ENCODE measurements at regions not wholly inside any gene's neighbourhood (a gene's known extent, or its start where the extent isn't known, plus 50 kb on each side); places are given as distances from the start of the nearest gene placed in this dataset.
"Not testable (repeated sequence)": the region's sequence is repeated elsewhere in the genome, so short reads cannot be mapped to it uniquely, and the experiment has no call there.

DNA sequence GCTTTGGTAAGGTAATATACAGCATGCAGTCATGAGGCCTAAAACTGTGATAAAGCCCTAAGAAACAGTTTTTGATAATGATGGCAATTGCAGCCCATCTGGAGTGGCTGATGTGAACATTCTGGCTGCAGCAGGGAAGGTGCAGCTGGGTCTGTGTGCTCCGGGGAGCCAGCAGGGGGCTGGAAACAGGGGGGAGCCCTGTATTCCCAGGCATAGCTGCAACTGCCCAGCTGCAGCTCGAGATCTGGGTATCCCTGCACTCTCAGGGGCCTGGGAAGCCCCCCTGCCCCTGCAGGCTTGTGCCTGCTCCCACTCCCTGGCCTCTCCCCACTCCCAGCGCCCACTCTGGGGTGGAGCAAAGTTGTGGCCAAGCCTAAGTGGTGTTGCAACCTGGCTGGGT is 95.6 kb downstream of the RRAGB start:
- DNase-seq: no peak

DNA sequence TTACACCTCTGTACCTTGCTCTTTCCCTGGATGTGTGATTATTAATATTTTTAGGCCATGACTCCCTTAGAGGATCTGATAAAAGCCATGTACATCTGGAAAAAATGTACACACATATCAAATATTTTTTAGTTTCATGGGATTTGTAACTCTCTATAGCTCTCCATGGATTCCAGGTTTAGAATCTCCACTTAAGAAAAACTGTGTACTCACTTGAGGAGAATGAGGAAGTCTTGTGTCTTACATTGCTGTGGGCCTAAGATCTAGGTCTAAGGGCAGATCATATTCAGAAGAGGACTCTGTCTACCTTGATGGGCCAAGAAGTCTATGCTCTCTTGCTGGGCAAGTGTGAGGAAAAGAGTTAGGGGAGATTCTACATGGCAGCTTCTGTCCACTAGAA is 98.0 kb downstream of the RRAGB start:
- DNase-seq: no peak

DNA sequence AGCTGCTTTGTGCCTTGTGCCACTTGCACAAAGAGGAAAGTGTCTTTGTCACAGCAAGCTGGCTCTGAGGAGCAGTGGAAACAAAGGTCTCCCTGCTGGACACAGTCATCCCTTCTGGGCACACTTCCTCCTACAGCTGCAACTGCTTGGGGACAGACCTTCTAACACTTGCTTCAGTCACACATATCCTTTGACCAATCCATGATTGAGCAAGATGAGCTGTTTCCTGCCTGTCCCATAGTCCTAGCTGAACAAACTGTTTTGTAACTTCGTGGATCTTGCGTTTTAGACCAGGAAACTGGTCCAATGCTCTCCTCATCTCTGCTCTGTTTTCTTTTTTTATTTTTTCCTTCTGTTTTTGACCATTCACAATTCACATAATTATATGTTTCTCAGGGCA is 98.5 kb downstream of the RRAGB start:
- DNase-seq: no peak

DNA sequence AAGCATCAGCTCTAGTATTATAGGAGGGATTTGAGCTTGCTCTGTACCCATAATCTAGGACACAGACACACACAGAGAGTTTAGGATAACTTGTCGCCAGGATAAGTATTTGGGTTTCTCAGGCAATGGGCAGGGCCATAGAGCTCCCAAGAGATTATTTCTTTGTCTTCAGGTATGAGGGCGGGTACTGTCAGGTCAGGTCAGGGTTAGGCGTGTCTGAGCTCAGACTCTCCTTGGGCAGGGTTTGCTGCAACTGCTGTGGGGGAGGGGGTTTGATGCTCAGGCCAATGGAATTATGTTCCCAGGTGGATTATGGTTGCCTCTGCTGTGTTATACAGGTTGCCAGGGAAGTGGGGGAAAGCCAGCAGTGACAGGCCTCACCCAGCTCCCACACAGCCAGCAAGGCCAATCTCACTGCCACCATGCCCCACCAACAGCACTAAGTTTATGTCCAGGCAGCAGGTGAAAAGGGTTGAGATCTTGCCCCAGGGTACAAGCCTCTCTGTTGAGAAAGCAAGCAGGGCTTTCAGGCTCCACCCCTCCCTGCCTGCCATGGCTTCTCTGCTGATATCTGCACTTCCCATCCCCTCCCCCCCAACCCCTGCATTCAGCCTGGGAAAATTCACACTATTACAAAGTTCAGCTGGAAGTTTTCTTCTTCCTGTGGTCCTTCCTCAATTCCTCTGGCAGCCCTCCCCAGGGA is 101.3 kb downstream of the RRAGB start:
- DNase-seq: no peak

DNA sequence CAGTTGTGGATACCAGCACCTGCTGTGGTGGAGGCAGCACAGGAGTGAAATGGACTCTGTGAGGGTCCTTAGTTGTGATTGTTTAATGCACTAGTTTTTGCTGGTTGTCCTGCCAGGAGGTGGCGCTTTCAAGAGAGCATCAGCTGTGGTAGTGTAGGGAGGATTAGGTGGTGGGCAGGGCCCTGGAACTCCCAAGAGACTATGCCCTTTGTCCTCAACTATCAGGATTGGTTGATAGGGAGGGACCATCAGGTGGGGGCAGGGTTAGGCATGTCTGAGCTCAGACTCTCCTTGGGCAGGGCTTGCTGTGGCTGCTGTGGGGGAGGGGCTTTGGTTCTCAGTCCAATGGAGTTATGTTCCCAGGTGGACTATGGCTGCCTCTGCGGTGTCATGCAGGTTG is 121.9 kb downstream of the RRAGB start:
- no peak for DNase-seq

DNA sequence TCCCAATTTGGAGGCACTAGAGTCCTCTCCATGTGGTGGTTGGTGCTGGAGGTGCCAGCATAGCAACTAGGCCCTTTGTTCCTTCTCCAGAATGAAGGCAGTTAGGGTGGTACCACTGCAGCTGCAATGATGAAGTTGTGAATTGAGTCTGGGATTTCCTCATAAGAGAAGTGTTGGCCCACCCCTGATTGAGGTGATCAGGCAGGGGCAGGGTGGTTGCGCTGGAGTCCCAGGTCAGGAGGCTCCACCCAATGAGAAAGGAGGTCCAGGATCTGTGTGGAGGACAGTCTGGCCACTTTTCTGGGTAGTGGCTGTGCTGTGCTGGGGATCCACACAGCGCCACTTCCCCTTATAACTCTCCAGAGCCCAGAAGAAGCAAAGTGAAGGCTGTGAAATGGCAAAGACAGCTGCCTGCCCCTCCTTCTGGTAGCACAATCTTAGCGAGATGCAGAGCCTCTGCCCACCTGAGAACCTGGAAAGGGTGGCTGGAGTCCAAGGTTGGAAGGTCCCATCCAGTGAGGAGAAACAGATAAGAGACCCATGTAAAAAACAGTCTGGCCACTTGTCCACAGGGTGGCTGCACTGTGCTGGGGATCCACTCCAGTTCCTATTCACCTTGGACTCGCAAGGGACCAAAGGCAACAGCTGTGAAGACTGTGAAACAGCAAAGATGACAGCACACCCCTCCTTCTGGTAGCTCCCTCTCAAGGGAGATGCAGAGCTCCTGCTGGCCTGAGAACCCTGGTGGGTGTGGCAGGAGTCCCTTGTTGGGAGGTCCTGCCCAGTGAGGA is 124.6 kb downstream of the RRAGB start:
- DNase-seq: no peak

DNA sequence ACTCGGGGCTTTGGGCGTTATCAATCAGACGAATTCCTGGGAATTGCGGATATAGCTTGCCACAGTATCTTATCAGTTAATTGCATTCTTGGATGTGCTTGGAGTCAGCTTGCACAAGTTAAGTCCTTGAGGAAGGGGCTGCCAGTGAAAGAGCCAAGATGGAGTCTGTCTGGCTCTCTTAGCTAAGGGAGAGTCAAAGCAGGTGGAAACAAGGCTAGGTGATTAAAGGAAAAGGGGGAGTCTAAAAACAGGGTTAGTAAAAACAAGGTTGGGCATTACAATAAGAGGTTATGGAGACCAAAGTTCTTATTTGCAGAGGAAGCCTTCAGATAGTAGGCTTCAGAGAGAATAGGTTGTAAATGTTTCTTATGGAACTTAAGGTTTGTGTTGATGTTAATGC is 149.2 kb downstream of the RRAGB start:
- DNase-seq: not testable (repeated sequence)

DNA sequence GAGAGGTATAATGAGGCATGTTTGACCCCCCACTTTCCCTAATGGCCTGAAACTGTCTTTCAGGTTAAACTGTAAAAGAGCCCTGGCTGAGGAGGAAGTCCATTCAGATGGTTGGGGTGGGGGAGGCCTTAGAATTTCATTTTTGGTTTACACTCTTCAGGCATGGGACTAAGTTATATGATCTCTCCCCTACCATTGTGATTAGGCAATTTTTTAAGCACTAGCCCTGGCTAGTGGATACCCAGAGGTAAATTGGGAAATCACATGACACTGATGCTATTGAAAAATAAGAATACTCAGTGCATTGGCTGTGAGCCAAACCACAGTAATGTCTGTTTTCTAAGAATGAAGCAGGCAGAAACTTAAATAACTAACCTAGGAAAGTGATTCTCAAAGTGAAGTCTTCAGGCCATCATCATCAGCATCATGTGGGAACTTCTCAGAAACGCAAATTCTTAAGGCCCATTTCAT is 149.7 kb downstream of the RRAGB start:
- DNase-seq: no peak

DNA sequence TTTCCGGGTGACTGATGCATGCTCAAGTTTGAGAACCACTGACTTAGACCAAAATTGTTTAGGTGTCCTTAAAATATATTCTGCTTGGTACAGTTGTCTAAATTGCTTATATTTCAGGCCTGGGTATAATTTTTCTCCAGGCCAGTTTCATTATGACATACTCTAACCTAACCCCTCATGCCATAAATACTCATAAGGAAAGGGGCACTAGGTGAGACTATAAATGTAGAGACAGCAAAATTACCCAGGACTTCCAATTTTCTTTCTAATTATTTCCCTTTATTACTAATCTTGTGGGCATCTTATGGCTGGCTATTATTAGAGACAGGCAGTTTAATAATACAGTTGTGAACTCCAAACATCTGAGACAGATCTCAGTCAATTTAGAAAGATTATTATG is 150.2 kb downstream of the RRAGB start:
- no peak for DNase-seq

DNA sequence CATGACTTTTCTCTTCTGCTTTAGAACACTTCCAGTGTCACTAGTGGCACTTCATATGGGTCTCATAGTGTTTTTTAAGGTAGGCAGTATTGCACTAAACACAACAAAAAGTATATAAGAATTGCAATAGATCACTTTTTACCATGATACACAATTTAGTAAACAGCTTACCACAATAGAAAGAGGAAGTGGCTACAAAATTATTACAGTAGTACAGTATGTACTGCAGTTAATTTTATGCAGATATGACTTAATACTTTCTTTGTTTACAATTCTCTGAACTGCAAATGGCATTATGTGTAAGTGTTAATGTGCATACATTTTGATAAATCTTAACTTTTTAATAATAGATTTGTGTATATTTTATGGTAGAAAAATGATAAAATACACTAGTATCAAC is 157.3 kb downstream of the RRAGB start:
- DNase-seq: no peak

DNA sequence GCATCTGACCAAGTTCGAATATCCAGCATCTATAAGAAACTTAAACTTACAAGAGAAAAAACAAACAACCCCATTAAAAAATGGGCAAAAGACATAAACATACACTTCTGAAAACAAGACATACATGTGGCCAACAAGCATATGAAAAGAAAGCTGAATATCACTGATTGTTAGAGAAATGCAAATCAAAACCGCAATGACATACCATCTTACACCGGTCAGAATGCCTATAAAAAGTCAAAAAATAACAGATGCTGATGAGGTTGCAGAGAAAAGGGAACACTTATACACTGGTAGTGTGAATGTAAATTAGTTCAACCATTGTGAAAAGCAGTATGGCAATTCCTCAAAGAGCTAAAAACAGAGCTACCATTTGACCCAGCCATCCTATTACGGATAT is 166.0 kb downstream of the RRAGB start:
- not testable (repeated sequence) for DNase-seq

DNA sequence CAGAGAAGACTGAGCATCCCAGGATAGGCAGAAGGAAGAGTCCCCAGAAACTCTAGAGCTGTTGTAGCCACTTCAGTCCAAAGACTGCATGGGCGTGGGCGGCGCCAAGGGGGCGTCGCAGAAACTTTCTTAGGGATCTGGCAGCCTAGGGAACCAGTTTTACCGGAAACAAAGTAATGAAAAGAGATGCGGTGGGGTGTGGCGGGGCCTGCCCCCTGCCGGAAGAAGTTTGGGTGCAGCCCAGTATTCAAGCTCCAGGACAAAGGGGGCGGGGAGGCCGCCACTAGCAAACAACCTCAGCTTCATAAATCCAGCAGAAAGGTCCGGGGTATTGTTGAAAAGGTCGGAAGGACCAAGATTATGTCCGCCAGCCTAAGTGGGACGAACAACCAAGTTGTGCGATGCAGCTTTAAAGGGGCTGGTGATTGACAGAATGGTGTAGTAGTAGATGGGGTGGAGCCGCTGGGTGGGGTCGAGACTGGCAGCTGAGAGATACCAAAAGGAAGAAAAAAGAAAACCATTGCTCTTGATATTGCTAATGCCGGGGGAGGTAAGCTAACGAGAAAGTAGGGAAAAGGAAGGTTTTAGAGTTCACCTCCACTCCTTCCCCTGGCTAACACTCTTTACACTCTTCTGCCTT is 190.5 kb downstream of the RRAGB start:
- peak; percentile 0 to 26 (median 0) for DNase-seq

DNA sequence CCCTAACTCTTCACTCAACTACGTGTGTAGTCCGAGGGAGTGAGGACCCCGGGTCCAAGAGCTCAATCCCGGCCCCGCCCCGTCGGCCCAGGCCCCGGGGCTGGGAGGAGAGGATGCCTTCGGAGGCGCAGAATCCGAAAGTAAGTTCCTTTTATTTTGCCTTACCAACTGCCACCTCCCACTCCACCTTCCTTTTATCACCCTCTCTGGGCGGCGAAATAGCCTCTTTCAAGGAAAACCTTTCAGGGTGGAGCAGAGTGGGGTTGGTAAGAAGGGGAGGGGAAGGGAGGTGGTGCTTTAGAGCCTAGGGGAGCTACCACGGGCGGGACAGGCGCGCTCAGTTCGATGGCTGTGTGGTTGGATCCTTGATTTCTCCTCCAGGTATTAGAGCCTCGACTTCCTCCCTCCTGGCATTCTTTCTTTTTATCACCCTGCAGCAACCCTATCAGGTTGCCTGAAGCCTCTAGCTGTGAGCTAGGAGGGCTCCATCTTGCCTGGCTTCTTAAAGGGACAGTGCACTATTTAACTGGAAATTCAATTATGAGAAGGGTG is 191.2 kb downstream of the RRAGB start:
- DNase-seq: peak in 2 of 4 experiments; percentile 0 to 1

DNA sequence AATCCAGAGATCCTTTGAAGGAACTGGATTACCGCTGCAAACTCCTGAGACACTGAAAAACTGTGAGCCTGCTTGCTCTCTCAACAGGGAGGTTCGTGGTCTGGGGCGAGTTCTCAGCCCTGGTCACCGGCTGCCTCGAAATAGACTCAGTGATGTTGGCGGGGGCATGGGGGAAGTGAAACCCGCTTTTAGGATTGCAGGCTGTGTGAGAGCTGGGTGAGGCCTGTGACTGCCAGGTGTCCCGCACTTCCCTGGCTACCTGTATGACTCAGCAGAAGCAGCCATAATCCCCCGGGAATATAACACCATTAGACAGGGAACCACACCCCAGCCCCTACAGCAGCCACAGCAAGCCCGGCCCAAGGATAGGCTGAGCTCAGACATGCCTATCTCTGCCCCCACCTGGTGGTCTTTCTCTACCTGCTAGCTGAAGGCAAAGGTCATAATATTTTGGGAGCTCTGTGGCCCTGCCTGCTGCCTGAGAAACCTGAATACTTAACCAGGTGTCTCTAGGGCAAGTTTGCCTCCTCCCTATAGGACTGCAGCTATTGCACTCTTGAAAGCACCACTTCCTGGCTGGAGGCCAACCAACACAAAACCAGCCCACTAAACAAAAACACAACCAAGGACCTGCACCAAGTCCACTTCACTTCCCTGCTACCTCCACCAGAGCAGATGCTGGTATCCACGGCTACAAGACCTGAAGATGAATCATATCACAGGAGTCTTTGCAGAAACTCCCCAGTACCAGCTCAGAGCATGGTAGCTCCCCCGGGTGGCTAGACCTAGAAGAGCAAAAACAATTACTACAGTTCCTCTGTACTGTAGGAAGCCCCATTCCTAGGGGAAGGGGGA is 202.0 kb downstream of the RRAGB start:
- no peak for DNase-seq

DNA sequence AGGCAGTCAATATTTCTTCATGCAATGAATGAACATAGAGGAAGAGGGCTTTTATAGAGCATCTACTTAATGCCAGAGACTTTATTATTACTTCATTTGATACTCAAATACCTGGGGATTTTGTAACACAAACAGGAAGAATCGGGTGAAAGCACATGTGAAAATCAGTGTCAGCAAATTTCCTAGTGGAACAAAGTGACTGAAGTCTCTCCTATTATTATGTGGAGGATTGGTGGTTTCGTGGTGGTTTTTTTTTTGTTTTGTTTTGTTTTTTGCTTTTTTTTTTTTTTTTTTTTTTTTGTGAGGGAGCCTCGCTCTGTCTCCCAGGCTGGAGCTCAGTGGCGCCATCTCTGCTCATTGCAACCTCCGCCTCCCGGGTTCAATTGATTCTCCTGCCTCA is 207.0 kb downstream of the RRAGB start:
- DNase-seq: no peak

DNA sequence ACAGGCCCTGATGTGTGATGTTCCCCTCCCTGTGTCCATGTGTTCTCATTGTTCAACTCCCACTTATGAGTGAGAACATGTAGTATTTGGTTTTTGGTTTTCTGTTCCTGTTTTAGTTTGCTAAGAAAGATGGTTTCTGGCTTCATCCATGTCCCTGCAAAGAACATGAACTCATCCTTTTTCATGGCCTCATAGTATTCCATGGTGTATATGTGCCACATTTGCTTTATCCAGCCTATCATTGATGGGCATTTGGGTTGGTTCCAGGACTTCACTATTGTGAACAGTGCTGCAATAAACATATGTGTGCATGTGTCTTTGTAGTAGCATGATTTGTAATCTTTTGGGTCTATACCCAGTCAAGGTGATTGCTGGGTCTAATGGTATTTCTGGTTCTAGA is 211.0 kb downstream of the RRAGB start:
- DNase-seq: not testable (repeated sequence)
